ENCODE measurements at regions not wholly inside any gene's neighbourhood (a gene's known extent, or its start where the extent isn't known, plus 50 kb on each side); places are given as distances from the start of the nearest gene placed in this dataset.
"Not testable (repeated sequence)": the region's sequence is repeated elsewhere in the genome, so short reads cannot be mapped to it uniquely, and the experiment has no call there.

DNA sequence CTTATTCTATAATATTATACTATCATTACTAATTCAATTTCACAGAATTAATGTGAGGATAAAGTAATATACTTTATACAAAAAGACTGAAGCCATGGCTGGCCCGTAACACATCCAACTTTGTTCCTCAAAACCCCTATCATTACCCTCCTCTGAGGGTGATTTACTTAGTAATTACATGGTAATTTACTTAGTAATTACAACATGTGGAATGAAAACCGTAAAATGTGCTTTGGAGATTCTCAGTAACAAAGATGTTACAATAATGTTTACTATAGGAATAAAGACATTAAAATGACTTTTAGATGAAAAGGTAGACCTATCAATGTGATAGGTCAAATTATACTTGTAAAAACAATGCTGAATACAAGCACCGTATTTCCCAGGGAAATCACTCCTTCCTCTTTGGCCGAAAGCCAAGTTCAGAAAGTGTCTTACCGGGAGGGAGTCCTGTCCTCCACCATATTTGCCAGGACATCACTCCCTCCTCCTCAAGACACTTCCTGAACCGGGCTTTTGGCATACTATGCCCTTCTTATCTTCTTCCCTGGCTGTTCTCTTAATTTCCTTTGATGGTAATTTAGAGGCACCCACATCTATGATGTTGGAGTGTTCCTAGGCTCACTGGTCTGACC lies 1047.8 kb downstream of the SOCS6 start:
- no peak for DNase-seq

DNA sequence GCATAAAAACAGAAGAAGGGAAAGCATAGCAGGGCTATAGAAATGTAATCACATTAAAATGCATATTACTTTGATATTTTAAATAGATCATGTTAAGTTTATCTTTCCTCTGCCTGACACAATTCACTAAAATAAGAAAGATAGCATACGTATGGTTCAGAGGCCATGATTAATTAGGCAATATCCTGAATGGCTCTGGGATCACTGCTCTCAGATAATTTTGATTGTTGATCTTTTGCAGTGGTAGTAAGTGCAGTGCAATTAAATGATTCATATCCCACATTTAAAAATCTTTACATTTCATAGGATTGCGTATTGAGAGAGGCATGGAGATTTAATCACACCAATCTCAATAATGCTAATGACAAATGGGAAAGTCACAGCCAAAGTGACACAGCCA lies 1040.7 kb downstream of the SOCS6 start:
- DNase-seq = no peak

DNA sequence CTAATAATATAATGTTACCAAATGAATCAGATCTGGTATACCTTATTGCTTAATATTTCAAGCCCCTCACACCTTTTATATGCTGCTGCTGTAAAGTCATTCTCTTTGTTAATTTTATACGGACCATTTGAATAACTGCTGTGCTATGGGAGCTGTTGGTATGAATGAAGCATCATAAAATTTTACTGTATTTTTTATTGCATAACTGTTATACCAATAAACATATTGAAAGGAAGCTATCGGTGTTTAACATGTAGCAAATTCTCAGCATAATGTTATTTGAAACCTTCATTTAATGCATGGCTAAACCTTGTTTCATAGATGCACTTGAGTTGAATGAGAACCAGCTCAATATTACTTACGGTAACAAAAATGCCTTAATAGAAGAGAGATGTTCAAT lies 1040.3 kb downstream of the SOCS6 start:
- DNase-seq = no peak

DNA sequence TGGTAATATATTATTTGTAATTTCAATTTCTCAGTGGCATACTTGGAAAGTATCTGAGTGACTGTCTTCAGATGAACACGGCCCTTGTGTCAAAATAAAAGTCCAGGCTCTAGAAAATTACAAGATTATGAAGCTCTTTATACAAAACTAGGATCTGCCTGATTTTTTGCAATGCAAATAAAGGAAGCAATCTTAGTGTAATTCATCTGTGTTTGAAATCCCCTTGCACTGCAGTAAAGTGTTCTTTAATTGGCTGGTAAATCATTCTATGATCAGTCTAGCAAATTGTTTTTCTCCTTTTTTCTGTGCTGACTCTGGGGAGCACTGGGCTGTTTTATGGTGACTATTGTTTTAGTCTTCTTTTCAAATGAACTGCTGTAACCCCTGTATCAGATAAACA lies 1039.0 kb downstream of the SOCS6 start:
- no peak for DNase-seq

DNA sequence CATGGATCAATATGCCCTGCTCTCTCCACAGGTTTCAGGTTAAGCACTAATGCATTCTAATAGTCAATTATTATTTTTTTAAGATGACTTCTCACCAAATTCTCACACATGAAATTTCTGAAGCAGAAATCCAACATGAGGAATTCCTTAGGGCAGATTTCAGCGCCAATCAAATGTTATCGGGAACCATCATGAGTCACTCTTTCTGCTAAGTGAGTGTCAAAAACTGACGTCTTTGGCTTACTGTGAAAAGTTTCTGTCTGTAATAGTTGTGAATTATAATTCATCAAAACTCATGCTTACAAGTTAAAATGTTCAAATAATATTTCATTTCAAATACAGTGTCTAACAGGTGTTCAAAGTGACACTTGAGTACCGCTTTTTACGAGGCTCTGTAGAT lies 1038.6 kb downstream of the SOCS6 start:
- DNase-seq = no peak

DNA sequence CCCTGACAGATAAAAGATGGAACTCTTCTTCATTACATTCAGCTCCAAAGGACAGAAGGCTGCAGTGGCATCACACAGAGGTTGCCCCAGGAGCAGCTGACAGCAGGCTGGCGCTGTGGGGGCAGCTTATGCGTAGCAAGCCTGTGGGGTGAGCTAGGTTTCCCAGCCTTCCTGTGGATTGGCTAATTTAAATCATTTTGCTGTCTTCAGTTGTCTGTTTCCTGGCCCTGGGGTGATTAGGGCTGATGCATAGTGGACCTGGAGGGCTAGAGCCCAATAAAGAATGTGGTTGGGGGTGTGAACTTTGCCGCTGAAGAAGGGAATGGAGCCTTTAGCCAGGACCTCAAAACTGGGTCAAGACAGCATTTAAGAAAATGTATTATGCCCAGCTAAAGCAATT lies 1038.0 kb downstream of the SOCS6 start:
- DNase-seq = no peak

DNA sequence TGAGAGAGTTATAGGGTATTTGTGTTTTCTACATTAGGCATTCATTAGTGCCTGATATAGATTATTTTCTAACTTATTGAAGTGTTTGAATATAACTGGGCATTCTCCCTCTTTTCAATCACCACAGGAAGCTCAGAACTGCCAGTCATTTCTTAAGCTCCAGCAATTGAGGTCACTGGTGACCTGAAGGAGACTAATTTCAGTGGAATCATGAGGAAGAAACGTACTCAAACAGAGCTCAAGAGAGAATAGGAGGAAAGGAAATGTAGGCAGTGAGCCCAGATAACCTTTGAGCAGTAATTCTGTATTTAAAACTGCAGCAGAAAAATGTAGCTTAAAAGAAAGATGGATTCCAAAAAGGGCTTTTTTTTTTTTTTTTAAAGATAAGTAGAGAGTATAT lies 1035.5 kb downstream of the SOCS6 start:
- no peak for DNase-seq

DNA sequence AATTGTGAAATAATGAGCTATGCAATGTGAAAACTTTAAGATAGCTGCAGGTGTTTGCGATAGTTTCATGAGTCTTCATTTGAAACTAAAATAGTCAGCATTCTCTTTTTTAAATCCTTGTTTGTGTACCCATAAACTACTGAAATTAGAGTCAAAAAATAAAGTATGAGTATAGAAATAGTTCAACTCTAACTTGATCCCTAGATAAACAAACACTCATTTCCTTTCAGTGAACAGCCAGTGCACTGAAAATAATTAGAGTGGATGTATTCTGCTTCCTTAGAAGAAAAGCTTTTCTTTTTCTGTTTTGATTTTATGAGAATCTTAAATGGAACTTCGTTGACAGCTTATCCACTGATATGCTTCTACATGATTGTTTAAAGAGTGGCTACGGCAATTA lies 1033.4 kb downstream of the SOCS6 start:
- DNase-seq = no peak

DNA sequence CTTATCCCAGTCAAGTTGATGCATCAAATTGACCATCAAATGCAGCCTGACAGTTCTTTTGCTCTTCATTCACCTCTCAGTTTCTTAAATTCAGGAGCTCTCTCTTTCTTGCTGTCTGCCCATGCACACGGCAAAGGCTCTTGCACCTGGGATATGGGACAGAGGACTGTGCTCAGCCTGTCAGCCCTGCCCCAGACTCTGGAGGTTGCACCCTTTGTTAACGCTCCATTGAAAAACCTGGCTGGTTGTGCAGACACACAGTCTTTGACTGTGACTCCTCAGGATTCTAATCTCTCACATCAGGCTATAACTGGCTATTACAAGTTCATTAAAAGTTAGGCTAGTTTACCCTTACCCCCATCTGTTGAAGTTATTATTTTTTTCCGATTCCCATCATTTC lies 1032.5 kb downstream of the SOCS6 start:
- DNase-seq = no peak

DNA sequence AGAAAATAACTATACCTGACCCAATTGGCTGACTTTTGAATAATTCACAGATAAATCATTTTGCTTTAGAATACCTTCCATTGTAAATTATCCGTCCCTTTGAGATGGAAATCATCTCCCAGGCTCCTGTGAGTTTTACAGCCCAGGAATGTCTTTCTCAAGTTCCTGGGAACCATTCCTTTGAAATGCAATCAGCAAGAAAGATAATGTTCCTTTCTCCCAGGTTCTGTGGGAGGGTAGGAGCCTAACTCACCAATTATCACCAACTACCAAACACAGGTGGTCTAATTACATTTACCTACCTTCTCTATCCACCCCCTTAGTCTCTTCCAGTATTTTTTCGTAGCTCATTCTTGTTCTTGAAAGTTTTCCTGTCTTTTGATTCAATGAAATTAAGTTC lies 1016.0 kb downstream of the SOCS6 start:
- no peak for DNase-seq

DNA sequence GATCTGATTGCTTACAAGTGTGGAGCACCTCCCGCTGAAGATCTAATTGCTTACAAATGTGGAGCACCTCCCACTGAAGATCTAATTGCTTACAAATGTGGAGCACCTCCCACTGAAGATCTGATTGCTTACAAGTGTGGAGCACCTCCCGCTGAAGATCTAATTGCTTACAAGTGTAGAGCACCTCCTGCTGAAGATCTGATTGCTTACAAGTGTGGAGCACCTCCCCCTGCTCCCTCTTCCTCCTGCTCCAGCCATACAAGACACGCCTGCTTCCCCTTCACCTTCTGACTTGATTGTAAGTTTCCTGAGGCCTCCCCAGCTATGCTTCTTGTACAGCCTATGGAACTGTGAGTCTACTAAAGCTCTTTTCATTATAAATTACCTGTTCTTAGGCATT lies 1014.9 kb downstream of the SOCS6 start:
- not testable (repeated sequence) for DNase-seq

DNA sequence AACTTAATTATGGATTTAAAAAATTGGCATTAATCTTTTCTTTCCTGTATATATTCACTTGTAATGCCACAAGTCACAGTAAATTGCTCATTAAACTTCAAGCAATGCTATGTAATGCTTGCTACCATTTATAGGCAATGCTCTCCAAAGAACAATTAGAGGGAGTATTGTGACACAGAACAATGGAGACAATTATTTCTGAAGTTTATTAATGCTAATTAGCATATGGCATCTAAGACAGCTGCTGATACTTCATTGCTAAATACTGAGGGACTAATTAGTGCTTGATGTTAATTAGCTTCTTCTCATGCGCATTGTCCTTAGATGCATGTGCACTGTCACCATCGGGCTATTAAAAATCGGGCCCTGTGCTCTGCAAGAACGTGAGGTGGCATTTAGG lies 1012.8 kb downstream of the SOCS6 start:
- no peak for DNase-seq

DNA sequence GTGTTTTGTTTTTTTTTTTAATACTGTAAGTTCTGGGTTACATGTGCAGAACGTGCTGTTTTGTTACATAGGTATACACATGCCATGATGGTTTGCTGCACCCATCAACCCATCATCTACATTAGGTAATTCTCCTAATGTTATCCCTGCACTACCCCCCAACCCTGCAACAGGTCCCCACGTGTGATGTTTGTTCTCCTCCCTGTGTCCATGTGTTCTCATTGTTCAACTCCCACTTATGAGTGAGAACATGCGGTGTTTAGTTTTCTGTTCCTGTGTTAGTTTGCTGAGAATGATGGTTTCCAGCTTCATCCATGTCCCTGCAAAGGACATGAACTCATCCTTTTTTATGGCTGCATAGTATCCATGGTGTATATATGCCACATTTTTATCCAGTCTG lies 1005.4 kb downstream of the SOCS6 start:
- DNase-seq = not testable (repeated sequence)

DNA sequence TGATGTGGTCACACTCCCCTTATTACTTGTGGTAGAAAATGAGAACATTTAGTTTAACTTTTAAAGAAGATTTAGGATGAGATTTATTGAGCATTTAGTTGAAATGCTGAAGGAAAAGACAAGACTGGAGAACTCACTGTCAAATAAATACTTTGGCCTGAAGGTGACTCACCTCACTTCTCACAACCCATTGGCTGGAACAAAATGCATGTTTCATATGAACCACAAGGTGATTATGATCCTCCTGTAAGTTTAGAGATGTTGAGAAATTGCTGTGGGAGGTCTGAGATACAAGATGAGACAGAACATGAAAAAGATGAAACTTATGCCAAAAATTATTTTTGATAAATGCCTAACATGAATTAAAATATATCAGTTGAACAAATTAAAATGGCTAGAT lies 1004.5 kb downstream of the SOCS6 start:
- no peak for DNase-seq

DNA sequence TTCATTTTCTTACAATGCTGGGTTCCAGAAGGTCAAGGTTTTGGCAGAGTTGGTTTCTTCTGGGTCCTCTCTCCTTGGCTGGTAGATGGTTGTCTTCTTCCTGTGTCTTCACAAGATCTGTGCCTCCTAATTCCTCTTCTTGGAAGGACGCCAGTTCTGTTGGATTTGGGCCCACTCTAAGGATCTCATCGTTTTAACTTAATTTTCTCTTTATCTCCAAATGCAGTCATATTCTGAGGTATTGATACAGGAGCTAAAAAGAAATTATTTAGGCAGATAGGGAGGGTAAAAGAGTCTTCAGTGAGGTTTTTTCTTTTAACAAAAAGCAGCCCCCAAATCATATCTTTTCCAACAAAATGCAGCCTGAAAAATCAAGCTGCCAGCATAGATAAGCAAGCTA lies 998.4 kb downstream of the SOCS6 start:
- no peak for DNase-seq

DNA sequence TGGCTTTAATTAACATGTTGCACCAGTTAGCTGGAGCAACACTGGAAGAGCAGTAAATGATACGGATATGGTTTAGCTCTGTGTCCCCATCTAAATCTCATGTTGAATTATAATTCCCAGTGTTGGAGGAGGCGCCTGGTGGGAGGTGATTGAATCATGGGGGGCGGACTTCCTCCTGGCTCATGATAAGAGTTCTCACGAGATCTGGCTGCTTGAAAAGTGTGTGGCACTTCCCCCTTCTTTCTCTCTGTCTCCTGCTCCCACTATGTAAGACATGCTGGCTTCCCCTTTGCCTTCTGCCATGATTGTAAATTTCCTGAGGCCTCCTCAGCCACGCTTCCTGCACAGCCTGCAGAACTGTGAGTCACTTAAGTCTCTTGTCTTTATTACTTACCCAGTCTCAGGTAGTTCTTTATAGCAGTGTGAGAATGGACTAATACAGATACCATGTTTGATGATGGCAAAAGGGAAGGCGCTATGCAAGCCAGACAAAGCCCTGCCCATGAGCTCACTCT lies 963.6 kb downstream of the SOCS6 start:
- DNase-seq = no peak

DNA sequence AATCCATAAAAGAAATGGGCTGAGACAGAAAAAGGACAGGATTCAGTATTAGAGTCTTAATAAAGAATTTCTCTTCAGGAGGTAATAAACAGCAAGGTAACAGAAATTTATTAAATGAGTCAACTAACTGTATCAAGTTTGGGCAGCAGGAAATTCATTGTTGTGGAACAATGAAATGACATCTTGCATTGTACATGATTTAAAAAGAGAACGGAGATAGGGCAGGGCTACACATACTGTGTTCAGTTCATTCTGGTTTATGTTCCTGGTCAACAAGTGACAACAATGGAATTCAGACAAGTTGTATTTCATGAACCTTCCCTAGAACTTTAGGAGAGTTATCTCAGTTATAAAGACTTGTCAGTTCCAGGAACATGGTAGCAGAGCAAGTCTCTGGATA lies 961.3 kb downstream of the SOCS6 start:
- DNase-seq = no peak

DNA sequence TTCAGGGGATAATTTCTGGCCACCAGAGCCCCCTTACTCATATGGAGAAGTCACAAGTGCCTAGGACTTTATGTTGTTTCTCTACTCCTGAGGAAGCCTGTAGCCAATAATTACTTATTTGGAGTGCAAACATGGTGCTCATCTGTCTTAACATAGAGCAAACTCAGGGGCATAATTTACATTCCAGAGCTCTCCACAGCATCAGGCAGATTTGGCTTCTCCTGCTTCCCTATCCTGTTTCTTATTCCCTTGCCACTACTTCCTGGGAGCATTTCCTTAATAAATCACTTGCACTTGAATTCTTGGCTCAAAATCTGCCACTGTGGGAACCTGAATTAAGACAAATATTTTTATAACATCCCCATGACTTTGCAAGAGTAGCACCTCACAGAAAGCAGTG lies 960.9 kb downstream of the SOCS6 start:
- DNase-seq = no peak

DNA sequence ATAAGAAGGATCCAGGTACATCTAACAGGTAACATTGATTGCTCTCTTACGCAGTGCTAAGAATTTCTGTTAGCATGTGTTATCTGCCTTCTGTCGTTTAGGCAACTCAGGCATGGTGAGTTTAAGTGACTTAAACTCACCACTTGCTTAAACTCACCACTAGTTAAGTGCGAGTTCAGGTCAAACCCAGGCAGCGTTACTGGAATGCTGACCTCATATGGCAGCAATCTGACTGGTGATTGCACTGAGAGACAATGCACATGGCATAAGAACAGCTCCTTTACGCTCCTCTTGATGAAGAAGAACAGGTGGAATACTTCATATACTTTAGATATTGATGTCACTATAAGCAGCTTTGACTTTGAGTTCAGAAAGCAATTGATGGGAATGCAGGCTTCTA lies 954.1 kb downstream of the SOCS6 start:
- no peak for DNase-seq

DNA sequence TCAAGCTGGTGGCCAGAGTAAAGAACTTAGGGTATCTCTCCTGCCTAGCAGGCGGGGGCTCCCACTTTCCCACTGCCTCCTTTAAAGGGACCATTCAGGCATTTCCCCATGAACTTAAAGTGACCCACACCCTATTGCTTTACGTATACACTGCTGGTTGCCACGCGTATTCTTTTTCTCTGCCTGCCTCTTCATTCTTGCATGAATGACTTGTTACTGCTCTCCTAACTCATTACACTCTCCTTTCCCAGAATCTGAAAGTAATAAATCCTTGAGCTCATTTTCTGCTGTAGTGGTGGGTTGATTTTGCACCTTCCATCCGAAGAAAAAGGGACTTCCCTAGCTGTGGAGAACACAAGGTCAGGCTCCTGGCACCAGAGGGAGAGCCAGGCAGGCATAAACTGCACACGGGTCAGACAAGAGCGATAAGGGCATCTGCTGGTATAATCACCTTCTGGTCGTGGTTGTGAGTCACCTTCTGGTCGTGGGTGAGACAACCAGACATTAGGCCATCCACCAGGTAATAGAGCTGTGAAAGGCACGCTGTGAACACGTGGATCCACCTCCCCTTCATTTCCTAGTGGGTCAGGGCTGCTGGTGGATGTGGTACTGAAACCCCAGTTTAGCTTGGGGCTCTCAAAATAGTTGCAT lies 950.3 kb downstream of the SOCS6 start:
- DNase-seq = no peak

DNA sequence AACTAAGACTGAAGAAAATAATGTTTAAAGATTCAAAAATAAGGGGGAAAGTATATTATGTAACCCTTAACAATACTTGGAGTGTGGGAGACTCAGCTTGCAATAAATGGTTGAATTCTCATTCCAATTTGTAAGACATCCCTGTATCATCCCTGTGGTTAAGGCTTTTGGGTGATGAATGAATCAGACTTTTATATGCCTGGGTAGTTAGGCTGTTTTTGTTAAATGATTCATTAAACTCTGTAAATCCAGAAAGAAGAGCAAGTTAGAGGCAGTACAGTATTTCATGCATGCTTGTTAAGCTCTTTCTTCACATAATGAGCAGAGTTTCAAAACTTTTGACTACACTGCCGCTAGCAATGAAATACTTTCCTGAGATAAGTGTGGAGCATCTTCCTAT lies 948.8 kb downstream of the SOCS6 start:
- DNase-seq = no peak

DNA sequence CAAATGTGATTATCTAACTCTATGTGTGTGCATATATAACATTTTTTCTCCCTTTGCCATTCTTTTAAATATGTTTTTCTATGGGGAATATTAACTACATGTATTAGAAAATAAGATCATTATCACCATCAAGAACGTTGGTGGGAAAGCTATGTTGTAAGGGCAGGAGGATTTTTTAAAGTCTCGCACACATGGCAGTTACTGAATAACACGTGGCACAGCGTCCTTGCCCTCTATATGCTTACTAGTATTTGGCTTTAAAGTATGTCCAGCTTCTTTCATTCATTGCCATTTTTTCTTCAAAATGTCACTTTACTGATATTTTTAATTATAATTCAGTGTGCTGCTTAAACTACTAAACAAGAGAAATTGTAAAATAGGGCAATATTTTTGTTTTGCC lies 944.3 kb downstream of the SOCS6 start:
- DNase-seq = no peak

DNA sequence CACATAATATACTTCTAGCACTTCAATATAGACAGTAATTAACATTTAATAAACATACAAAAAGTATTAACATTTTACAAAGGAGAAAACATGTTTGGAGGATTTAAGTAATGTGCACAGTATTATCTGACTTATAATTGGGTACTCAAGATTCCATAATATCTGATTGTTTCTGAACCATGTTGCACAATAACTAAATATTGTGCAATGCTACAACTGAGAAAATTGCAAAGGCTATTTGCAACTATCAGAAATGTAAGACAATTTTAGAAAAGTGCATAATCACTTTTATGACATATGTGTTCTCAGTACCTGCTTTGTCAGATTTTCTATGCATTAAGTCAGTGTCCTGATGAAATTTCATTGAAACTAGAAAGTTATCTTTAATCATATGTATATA lies 934.6 kb downstream of the SOCS6 start:
- no peak for DNase-seq

DNA sequence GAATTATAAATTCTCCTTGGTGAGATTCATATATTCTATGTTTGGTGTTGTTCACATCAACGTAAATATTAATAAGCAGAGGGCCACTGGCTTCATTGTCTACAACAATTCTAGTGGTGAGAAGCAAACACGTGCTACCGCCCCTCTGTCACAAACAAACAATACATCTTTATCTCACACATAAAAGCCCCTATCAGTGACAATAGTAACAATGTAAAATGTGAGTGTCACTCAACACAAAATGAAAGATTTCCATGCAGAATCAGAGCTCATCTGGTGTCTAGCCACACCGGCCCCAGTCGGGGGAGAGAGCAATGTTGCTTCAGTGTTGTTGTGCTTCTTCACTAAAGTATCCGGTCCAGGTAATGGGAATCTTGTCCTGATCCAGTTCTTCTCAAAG lies 932.6 kb downstream of the SOCS6 start:
- no peak for DNase-seq

DNA sequence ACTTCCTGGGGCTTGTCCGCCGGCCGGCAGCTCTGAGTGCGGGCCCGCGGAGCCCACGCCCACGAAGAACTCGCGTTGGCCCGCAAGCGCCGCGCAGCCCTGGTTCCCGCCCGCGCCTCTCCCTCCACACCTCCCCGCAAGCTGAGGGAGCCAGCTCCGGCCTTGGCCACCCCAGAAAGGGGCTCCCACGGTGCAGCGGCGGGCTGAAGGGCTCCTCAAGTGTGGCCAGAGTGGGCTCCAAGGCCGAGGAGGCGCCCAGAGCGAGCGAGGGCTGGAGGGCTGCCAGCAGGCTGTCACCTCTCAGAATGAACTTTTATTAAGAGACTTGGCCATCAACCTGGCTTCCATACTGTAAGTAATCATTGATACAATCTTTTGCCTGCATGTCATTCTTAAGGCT lies 923.9 kb downstream of the SOCS6 start:
- not testable (repeated sequence) for DNase-seq
